Pancreas (tissue), 10 donors: ENCODE measurements at regions not wholly inside any gene's neighbourhood (a gene's known extent, or its start where the extent isn't known, plus 50 kb on each side); places are given as distances from the start of the nearest gene placed in this dataset.

Experiments used
- ATAC-seq, 4 donors: fragments of 200-7000 bp; cut with Tn5 transposase; one replicate each; pipeline versions ENCODE4 v1.8.0 to v1.9.1; 2020; ENCODE audit warnings: mild to moderate bottlenecking in 4 of 4, moderate library complexity in 4 of 4
- DNase-seq, 6 donors: peaks; one replicate each; pipeline ENCODE4 v3.0.0-alpha.2; 2020
- FAIRE-seq: peaks from 2 replicates; lab custom pipeline; 2012; peaks lifted over from hg19 to GRCh38; lab: Jason Lieb, UNC
- H3K27ac ChIP-seq, 4 donors: fragments of 200-600 bp; sonication (generic); 1 replicate in 3 of 4; 2 replicates in 1 of 4; pipeline versions ENCODE4 v1.5.0 to v1.8.0; 2020
- H3K27me3 ChIP-seq, 4 donors: fragments of 200-600 bp; one replicate each; pipeline ENCODE4 v1.8.0; 2021
- H3K36me3 ChIP-seq, 3 donors: fragments of 200-600 bp; sonication (generic) in 1 of 3; one replicate each; pipeline versions ENCODE4 v1.5.0 to v1.8.0; 2020 to 2021
- H3K4me1 ChIP-seq, 3 donors: fragments of 200-600 bp; one replicate each; pipeline ENCODE4 v1.8.0; 2021
- H3K4me3 ChIP-seq, 4 donors: fragments of 200-600 bp; sonication (generic) in 2 of 4; one replicate each; pipeline versions ENCODE4 v1.5.0 to v1.8.0; 2020 to 2021
- H3K9me3 ChIP-seq, 4 donors: fragments of 200-600 bp; one replicate each; pipeline ENCODE4 v1.8.0; 2021
- WGBS, 2 donors: extraction: QIAGEN DNeasy Blood & Tissue Kit; methylation state at CpG; one replicate each; pipeline ENCODE4 v1.1.7; 2013; 5-methylcytosine and 5-hydroxymethylcytosine counted together
- intact Hi-C, 3 donors: fragments of 100-400 bp; cut with DNase I; formaldehyde crosslinking; loops; one replicate each; pipeline versions ENCODE4 v1.11.1 to v1.14.2; 2022
- TF ChIP-seq, protein P1 (sequence below), 4 donors: fragments of 200-600 bp; sonication (generic) in 3 of 4; IDR thresholded peaks; one replicate each; pipeline versions ENCODE4 v1.5.0 to v1.8.0; 2021; ENCODE audit warnings: antibody characterized with exemption in 4 of 4
- donor health status: healthy with polysubstance abuse.
- donor health status: DM: no; HTN: no; CAD: no; lungs with moderate emphysema.
- donor health status: DM: no; HTN: no; CAD: no.
- donor health status: control.
- donor health status: control.
- donor health status: Bipolar disorder and iron deficiency.
- donor health status: DM: yes; HTN: yes; CAD: no.
- donor health status: DM: no; HTN: no; CAD: no.
- donor health status: DM: no; HTN: no; CAD: no.
- donor health status: DM: yes; HTN: yes; CAD: no.

DNA sequence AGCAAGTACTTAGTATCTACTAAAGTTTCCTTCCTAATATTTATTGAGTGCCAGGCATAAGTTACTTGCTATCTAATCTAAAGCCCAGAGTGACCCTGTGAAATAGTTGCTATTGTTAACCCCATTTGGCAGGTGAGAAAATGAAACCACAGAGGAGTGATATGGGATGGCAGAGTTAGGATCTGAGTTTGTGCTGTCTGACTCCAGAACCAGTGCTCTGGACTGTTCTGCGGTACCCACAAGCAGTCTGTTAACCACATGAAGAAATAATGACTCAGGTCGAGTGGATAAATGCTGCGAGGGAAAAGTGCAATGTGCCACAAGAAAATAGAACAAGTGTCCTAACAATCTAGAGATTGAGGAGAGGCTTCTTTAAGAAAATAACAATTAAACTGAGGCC, 60.7 kb upstream of the GZMB start:
- no peak for DNase-seq
- TF ChIP-seq, protein P1, sequence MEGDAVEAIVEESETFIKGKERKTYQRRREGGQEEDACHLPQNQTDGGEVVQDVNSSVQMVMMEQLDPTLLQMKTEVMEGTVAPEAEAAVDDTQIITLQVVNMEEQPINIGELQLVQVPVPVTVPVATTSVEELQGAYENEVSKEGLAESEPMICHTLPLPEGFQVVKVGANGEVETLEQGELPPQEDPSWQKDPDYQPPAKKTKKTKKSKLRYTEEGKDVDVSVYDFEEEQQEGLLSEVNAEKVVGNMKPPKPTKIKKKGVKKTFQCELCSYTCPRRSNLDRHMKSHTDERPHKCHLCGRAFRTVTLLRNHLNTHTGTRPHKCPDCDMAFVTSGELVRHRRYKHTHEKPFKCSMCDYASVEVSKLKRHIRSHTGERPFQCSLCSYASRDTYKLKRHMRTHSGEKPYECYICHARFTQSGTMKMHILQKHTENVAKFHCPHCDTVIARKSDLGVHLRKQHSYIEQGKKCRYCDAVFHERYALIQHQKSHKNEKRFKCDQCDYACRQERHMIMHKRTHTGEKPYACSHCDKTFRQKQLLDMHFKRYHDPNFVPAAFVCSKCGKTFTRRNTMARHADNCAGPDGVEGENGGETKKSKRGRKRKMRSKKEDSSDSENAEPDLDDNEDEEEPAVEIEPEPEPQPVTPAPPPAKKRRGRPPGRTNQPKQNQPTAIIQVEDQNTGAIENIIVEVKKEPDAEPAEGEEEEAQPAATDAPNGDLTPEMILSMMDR (IDR thresholded peaks at IDR 0.05) = no peak
- Histone ChIP-seq H3K4me3 (no peak overlapping the region), H3K27ac (no peak overlapping the region), H3K9me3 (no peaks in the 10 kb centered on the region), H3K36me3 (no peaks in the 10 kb centered on the region), H3K4me1 (no peaks in the 10 kb centered on the region), H3K27me3 (no peaks in the 10 kb centered on the region)
- 77 to 94% methylated on average over 3 of the region's 3 CpGs for WGBS, 2 donors
- FAIRE-seq = no peak
- intact Hi-C loops = no loop called here
- ATAC-seq = no peak

DNA sequence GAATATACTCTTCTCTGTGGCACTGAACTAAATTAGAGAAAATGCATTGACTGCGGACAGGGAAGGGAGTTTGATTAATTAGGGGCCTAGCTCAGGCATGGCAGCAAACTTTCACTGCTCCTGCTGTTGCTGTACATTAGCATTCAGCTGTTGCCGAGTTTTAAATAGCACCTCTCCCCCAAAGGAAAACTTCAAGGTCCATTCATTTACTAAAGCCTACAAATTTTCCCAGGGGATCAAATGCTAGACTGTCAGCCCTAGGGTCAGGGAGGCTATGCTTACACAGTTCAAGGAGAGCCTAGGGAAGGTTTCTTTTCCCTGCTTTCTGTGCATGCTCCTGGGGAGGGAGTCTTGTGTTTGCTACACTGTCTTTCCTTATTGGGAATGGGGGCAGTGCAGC, 60.0 kb upstream of the GZMB start:
- intact Hi-C loops = no loop called here
- FAIRE-seq (no peak), DNase-seq (no peak)

DNA sequence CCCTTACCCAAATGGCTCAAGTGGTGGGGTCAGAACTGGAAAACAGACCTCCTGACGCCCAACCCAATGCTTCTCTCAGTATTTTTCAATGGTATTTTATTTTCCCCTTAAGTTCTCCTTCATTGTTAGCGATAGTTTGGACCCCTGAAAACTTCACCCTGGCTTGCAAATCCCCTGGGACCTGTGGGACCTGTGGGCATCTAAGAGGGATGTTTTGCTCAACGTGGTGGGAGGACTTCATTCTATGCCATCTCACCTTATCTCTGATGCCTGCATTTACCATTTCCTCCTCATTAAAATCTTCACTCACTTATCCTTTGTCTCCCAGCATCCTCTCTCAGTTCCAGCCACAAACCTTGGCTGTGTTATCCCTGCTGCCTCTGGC, 59.4 kb upstream of the GZMB start:
- FAIRE-seq = no peak
- DNase-seq = no peak
- ATAC-seq = no peak
- no peaks in the 10 kb centered on the region for H3K36me3 ChIP-seq
- no peak overlapping the region for H3K4me3 ChIP-seq
- 77% methylated on average over 3 of the region's 3 CpGs for WGBS, 2 donors
- intact Hi-C loops = no loop called here
- TF ChIP-seq, protein P1 (IDR thresholded peaks at IDR 0.05) = no peak
- H3K4me1 ChIP-seq = no peaks in the 10 kb centered on the region
- H3K27ac ChIP-seq = no peak overlapping the region
- H3K9me3 ChIP-seq = no peaks in the 10 kb centered on the region
- no peaks in the 10 kb centered on the region for H3K27me3 ChIP-seq

More for the DNA sequence above, 60.0 kb upstream of the GZMB start:
- TF ChIP-seq, protein P1 (IDR thresholded peaks at IDR 0.05) = no peak
- Histone ChIP-seq H3K36me3 (no peaks in the 10 kb centered on the region), H3K27me3 (no peaks in the 10 kb centered on the region), H3K4me3 (no peak overlapping the region), H3K4me1 (no peaks in the 10 kb centered on the region), H3K27ac (no peak overlapping the region), H3K9me3 (no peaks in the 10 kb centered on the region)
- 59 to 66% methylated on average over 2 of the region's 2 CpGs for WGBS, 2 donors
- no peak for ATAC-seq

DNA sequence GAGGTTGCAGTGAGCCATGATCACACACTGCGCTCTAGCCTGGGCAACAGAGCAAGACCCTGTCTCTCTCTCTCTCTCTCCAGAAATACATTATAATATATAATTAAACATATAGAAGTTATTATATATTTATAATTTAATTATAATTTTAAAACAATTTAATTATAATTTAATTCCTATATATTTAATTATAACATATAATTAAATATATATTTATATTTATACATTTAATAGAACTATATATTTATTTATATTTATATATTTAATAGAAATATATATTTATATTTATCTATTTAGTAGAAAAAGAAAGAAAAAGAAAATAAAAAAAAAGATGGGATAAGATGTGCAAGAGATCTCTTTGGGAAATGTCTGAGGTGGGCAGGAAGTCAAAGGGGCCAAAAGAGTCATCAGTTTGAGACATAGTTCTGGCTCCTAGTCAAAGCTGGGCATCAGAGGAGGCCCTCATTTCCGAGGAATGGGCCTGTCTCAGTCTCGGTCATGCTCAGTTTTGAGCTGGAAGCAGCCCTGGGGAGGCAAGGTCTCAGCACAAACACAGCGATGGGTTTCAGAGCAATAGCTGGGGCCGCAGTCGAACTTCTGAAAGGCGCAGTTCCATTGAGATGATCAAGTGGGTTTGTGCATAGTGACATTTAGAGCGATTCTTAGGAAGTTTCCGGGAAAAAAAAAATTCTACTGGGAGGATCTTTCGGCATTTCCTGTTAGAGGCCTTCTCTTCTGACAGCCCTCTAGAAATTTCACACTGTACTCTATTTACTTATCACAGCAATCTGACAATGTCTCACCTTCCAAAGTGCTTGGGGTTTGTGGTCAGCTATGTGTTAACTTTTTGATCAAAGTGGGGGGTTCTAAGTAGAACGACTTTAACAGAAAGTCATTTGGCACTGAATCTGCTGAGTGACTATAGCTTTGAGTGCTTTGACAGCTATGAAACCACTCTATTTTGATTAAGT, 58.7 kb upstream of the GZMB start:
- Histone ChIP-seq H3K36me3 (no peaks in the 10 kb centered on the region), H3K4me3 (no peak overlapping the region), H3K4me1 (no peaks in the 10 kb centered on the region), H3K9me3 (no peaks in the 10 kb centered on the region), H3K27ac (no peak overlapping the region), H3K27me3 (no peaks in the 10 kb centered on the region)
- DNase-seq (no peak), ATAC-seq (no peak), FAIRE-seq (peak; percentile 29)
- 72 to 78% methylated on average over 11 of the region's 11 CpGs for WGBS, 2 donors
- TF ChIP-seq, protein P1 (IDR thresholded peaks at IDR 0.05) = no peak
- intact Hi-C loops = no loop called here

DNA sequence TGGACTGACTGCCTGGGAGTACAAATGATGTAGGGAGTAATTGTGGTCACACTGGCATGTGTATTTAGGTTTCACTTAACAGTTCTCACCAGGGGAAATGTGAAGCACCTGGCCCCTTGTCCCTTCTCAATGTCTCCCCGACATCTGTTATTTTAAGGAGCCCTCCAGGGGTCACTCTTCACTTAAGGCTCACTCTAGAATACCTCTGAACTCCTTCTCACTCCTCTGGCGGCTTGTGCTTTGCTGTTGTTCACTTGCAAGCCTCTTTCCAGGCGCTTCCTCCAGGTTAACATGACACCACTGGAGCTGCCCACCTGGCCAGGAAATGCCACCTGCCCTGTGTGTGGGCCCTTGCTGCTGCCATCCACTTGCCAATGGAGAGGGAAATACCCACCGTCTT, 56.5 kb upstream of the GZMB start:
- peaks cover 0 to 4% (median 0%) of the 10 kb centered on the region in 4 donors for H3K27me3 ChIP-seq
- H3K9me3 ChIP-seq = no peaks in the 10 kb centered on the region
- intact Hi-C loops = no loop called here
- ATAC-seq (no peak), FAIRE-seq (no peak), DNase-seq (no peak)
- TF ChIP-seq, protein P1 (IDR thresholded peaks at IDR 0.05) = no peak
- H3K36me3 ChIP-seq = no peaks in the 10 kb centered on the region
- H3K27ac ChIP-seq = no peak overlapping the region
- H3K4me1 ChIP-seq = no peaks in the 10 kb centered on the region
- H3K4me3 ChIP-seq = no peak overlapping the region
- WGBS, 2 donors = 60 to 63% methylated on average over 4 of the region's 4 CpGs
